ENCODE measurements at regions not wholly inside any gene's neighbourhood (a gene's known extent, or its start where the extent isn't known, plus 50 kb on each side); places are given as distances from the start of the nearest gene placed in this dataset.

DNA sequence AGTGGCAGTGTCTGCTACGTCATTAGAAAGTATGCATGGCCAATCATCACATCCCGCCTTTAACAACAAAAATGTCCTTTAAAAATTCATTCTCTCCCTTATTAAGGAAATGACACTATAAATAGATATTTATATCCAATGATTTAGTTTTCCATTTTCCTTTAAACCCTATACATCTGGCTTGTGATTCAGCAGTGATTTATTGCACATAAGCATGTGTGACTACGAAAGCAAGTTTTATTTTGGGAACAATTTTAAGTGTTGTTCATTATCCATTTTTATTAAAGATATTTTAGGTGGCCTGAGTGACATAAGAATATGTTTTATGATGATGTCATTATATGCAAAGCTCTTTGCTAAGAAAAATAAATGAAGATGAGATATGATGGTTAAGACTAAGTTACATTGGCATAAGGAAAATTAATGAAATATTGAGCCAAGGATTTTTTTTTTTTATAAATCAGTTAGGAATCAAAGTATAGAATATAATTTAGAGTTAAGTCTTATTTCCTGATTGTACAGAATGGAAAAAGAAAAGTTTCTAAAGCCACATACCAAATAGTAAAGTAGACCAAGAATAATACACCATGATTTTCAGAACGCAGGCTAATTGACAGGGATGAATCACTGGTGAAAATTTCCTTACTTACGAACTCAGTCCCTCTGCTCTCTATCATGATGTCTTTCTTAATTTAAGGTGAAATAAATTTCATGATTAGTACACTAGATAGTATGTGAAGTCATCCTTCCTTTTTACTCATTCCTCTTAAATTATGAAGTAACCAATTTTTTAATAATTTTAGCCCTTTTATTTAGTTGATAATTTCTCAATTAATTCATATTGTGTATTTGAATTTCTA, 822.4 kb downstream of the FAT4 start:
- ChIA-PET POLR2A (no interaction called here), CTCF (no interaction called here)
- ATAC-seq (ENCODE audit: low read depth) (no peak), DNase-seq (no peak)
- H3K27ac Mint-ChIP-seq, result no peak overlapping the region
- H4K20me1 ChIP-seq (ENCODE audit: control insufficient read depth, insufficient read depth, low read length, poor library complexity, severe bottlenecking), result no peaks in the 10 kb centered on the region
- no peak overlapping the region for H2AFZ ChIP-seq (ENCODE audit: insufficient read depth, low read depth, low read length, poor library complexity, severe bottlenecking)
- H3K4me2 ChIP-seq (replicated peaks; ENCODE audit: low read depth, low read length, poor library complexity, severe bottlenecking), result no peak overlapping the region
- no peak overlapping the region for H3K9ac ChIP-seq (ENCODE audit: low read length)
- TF ChIP-seq EZH2 (IDR thresholded peaks at IDR 0.05; ENCODE audit: borderline replicate concordance, insufficient read depth, low read depth, low read length, poor library complexity, severe bottlenecking) (no peak), CTCF (IDR thresholded peaks at IDR 0.05) (no peak)
- no peaks in the 10 kb centered on the region for H3K79me2 ChIP-seq (ENCODE audit: control insufficient read depth, insufficient read depth, low read length)
- no peak overlapping the region for H3K4me3 ChIP-seq (ENCODE audit: control extremely low read depth in 1 of 5, extremely low read depth in 1 of 5, insufficient read depth in 1 of 5, low read depth in 2 of 5, low read length in 4 of 5)
- intact Hi-C loops (cut with micrococcal nuclease), result no loop called here
- H3K27me3 Mint-ChIP-seq, result no peaks in the 10 kb centered on the region
- no CpG with 5 or more reads among the region's 5 CpGs for WGBS (ENCODE audit: insufficient coverage)
- no peak overlapping the region for H3K27ac ChIP-seq (ENCODE audit: low read length in 2 of 2)
- no peaks in the 10 kb centered on the region for H3K27me3 ChIP-seq (replicated peaks in 1 of 4; ENCODE audit: control extremely low read depth in 1 of 4, control insufficient read depth in 3 of 4, insufficient read depth in 4 of 4, low read length in 3 of 4)
- H3K4me3 Mint-ChIP-seq, result no peak overlapping the region
- H3K4me1 Mint-ChIP-seq, result no peaks in the 10 kb centered on the region
- H3K9me3 ChIP-seq (ENCODE audit: control extremely low read depth in 1 of 3, control insufficient read depth in 2 of 3, insufficient read depth in 1 of 3, low read length in 2 of 3), result no peaks in the 10 kb centered on the region
- no peaks in the 10 kb centered on the region for H3K36me3 ChIP-seq (replicated peaks in 1 of 2; ENCODE audit: control extremely low read depth in 1 of 2, control insufficient read depth in 1 of 2, extremely low read depth in 1 of 2, insufficient read depth in 2 of 2, low read length in 1 of 2)
- peaks cover 3% of the 10 kb centered on the region for H3K9me3 Mint-ChIP-seq (ENCODE audit: insufficient read depth)
- H3K4me1 ChIP-seq (ENCODE audit: control insufficient read depth in 2 of 2, insufficient read depth in 2 of 2, low read length in 2 of 2), result no peaks in the 10 kb centered on the region

DNA sequence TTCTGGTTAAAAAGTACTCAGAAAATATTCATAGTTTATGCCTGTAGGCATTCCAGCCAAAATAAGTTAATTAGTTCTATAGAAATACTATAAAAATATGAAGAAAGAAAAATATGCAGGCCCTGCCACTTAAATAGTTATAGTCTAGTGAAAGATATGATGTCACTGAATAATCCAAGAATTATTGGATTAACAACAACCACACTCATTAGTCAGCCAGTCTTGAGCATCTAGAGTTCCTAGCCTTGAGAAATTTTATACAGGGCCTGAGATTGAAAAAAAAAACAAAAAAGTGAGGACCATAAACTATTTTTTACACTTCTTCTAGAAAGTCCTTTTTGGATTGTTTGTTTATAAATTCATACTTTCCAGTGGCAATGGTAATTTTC, 823.0 kb downstream of the FAT4 start:
- H3K27me3 ChIP-seq (replicated peaks in 1 of 4; ENCODE audit: control extremely low read depth in 1 of 4, control insufficient read depth in 3 of 4, insufficient read depth in 4 of 4, low read length in 3 of 4), result no peaks in the 10 kb centered on the region
- H3K4me1 ChIP-seq (ENCODE audit: control insufficient read depth in 2 of 2, insufficient read depth in 2 of 2, low read length in 2 of 2), result no peaks in the 10 kb centered on the region
- Mint-ChIP-seq H3K4me1 (no peaks in the 10 kb centered on the region), H3K4me3 (no peak overlapping the region), H3K27ac (no peak overlapping the region), H3K9me3 (ENCODE audit: insufficient read depth) (peaks cover 3% of the 10 kb centered on the region), H3K27me3 (no peaks in the 10 kb centered on the region)
- no peaks in the 10 kb centered on the region for H3K36me3 ChIP-seq (replicated peaks in 1 of 2; ENCODE audit: control extremely low read depth in 1 of 2, control insufficient read depth in 1 of 2, extremely low read depth in 1 of 2, insufficient read depth in 2 of 2, low read length in 1 of 2)
- ChIA-PET POLR2A (no interaction called here), CTCF (interaction anchor here (0.7 kb wide), 1 partner anchor 195 kb away, joined by 3 read pairs; no protein-coding TSS in a partner anchor)
- TF ChIP-seq CTCF (IDR thresholded peaks at IDR 0.05) (no peak), EZH2 (IDR thresholded peaks at IDR 0.05; ENCODE audit: borderline replicate concordance, insufficient read depth, low read depth, low read length, poor library complexity, severe bottlenecking) (no peak)
- no peaks in the 10 kb centered on the region for H3K79me2 ChIP-seq (ENCODE audit: control insufficient read depth, insufficient read depth, low read length)
- no peaks in the 10 kb centered on the region for H4K20me1 ChIP-seq (ENCODE audit: control insufficient read depth, insufficient read depth, low read length, poor library complexity, severe bottlenecking)
- intact Hi-C loops (cut with micrococcal nuclease), result no loop called here
- H3K27ac ChIP-seq (ENCODE audit: low read length in 2 of 2), result no peak overlapping the region
- H3K4me3 ChIP-seq (ENCODE audit: control extremely low read depth in 1 of 5, extremely low read depth in 1 of 5, insufficient read depth in 1 of 5, low read depth in 2 of 5, low read length in 4 of 5), result no peak overlapping the region
- no peak overlapping the region for H2AFZ ChIP-seq (ENCODE audit: insufficient read depth, low read depth, low read length, poor library complexity, severe bottlenecking)
- no peak overlapping the region for H3K4me2 ChIP-seq (replicated peaks; ENCODE audit: low read depth, low read length, poor library complexity, severe bottlenecking)
- no peak overlapping the region for H3K9ac ChIP-seq (ENCODE audit: low read length)
- no peaks in the 10 kb centered on the region for H3K9me3 ChIP-seq (ENCODE audit: control extremely low read depth in 1 of 3, control insufficient read depth in 2 of 3, insufficient read depth in 1 of 3, low read length in 2 of 3)
- DNase-seq (no peak), ATAC-seq (ENCODE audit: low read depth) (no peak)

Data from B cell (primary cell).